Amygdala (tissue), 56 donors: ENCODE measurements at regions not wholly inside any gene's neighbourhood (a gene's known extent, or its start where the extent isn't known, plus 50 kb on each side); places are given as distances from the start of the nearest gene placed in this dataset.

Source experiments
- DNase-seq, 56 donors: peaks; one replicate each; lab custom pipeline; 2025; lab: John Stamatoyannopoulos, UW

DNA sequence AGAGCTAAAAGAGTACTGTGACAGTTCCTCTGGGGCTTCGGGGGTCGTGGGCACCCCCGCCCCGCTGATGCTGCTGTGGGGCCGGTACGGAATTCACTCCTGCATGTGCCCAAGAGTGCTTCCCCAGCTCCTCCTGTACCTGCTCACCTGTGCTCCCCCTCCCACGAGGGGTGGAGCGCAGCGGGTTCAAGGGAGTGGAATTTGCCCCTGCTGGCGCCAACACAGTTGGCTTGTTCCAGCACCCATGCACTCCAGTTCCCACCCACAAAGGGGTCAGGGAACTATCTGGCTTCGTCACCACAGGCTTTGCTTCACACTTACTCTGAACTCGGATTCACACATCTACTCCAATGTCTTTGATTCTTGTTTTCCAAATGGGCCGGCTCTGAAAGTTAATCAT is 1086.9 kb upstream of the CDH6 start:
- no peak for DNase-seq

DNA sequence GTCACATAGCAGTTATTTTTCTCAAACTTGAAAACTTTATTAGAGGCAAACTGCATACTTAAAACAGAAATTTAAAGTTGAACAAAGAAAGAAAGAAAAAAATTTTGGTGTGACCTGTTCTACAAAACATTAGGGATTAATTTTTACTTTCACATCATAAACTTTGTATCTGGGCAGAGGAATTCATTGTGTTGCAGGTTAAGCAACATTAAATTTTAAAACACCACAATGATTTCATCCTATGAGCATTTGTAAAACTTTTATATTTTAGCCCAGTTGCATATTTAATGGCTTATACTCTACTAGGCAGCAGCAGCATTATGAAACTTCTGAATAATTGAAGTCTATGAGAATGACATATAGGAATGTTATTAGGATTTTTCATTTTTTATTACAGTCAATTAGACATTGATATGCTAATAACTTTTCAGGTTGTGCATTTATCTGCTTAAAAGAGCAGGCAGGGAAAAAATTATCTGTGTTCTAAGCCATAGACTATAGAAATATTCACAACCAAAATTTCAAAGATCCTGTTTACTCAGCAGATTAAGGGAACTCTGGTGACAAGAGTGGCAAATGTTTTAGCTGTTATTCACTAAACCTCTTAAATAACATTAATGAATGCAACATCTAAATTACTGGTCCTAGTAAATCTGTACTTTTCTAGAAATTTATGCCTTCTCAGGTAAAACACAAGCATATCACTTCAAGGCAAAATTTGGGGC is 1088.5 kb upstream of the CDH6 start:
- no peak for DNase-seq

DNA sequence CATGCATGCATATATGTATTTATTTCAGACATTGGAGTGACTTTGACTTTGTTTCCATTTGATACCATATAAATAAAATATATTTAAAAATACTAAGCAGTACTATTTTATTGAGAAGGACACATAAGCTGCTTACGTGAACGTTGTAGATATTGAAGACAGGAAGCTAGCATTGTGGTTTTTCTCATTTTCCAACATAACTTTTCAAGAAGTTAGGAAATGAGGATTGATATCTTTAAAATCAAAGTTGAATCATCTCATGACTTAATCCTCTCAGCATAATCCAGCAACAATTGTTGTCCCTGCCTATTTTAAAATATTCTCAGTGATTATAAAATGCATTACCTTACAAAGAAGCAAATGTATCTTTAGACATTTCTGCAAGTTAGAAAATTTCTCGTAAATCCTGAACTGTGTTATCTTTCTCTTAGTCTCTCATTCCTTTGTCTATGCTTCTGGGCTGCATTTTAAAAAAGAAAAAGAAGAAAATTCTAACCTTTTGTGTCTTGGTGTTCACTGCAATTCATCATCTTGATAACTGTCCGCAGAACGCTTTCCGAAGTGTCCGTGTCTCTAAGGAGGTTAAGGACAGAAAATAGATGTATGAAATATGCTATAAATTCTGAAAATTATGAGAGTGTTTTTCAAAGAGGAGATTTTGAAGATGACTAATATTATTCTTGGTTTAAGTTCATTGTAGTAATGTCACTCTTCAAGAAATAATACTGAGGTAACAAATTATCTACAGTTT is 1089.9 kb upstream of the CDH6 start:
- no peak for DNase-seq

DNA sequence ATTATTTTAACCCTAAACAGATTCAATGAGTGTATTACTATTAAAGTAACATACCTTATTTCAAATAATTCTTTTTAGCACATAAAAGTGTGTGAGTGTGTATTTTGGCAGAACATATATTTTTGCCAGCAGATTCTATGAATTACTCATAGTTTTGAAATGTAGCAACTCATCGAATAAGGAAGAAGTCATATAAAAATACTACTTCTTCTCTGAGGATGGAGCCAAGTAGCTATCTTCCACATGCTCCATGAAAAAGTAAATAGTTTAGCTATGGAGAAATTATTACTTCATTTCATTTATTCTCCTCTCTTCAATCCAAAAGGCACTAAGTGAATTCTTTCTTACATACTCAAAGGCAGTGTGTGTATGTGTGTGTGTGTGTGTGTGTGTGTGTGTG is 1090.4 kb upstream of the CDH6 start:
- no peak for DNase-seq

DNA sequence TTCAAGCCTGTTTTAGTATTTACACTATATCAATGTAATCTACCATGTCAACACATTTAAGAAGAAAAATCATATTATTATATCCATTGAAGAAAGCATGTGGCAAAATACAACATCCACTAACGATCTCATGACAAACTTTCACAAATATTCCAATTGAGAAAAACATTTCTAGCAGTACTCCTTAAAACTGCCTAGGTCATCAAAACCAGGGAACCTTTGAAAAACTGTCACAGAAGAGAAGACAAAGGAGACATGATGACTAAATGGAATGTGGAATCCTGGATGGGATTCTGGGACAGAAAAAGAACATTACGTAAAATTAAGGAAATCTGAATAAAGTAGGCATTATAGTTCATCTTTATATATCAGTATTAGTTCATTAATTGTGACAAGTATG is 1091.3 kb upstream of the CDH6 start:
- DNase-seq = no peak

DNA sequence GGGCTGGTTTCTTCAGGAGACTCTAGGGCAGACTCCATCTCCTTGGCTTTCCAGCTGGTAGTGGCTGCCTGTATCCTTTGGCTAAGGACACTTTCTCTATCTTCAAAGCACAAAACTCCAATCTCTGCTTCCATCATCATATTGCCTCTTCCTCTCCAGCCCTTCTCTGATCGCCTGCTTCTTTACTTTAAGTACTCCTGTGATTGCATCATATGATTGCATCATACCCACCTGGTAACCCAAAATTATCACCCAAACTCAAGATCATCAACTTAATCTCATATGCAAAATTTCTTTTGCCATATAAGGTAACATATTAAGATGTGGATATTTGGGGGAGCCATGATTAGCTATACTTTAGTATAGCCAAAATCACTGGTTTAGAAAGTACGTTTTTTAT is 1092.6 kb upstream of the CDH6 start:
- no peak for DNase-seq

DNA sequence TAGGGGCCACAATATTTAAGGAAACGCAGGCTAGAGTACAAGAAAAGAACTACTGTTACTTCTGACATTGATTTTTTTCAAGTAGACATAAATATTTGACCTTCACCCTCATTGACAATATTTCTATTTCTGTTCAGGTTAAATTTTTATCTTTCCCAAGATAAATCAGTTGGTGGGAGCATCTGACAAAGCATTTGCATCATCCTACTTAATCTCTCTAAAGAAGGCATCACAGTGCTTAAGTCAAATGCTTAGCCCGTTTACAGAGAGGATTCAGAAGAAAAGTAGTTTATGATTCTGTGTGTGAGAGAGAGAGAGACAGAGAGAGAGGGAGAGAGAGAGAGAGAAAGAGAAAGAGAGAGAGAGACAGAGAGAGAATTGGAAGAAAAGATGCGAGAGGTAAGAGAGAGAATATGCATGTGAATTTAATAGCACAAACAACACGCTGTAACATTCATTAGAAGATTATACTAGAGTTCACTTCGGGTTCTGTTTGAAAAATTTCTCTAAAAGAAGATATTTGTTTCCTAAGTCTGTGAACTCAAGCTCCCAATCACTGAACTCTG is 1093.3 kb upstream of the CDH6 start:
- no peak for DNase-seq

DNA sequence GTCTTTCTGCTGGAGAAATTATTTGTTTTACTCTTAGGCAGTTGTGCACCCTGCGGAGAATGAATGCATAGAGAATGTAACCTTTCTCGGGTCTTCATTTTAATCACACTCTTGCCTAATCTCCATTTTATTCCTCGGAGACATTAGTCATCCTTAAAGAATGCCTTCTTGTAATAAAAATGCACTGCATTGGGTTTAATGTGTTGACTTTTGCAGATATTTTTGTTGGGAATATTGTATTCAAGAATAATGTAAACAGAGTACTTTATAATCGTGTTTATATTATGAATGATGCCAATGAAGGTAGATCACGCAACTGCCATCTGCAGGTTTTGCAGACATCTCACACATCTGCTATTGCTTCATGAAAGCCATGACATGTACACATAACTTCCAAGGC is 1093.9 kb upstream of the CDH6 start:
- no peak for DNase-seq

DNA sequence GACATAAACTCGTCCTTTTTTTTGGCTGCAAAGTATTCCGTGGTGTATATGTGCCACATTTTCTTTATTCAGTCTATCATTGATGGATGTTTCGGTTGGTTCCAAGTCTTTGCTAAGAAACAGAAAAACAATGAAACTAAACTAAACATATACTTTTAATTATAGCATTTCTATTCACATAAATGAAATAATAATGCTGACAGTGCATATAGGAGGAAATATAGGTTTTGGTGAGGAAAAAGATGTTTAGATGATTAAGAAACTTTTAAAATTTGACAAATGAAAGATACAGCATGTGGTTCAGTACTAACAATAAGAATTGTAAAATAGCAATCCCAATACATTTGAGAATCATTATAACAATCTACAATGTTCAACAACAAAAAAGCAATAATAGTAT is 1094.5 kb upstream of the CDH6 start:
- no peak for DNase-seq

DNA sequence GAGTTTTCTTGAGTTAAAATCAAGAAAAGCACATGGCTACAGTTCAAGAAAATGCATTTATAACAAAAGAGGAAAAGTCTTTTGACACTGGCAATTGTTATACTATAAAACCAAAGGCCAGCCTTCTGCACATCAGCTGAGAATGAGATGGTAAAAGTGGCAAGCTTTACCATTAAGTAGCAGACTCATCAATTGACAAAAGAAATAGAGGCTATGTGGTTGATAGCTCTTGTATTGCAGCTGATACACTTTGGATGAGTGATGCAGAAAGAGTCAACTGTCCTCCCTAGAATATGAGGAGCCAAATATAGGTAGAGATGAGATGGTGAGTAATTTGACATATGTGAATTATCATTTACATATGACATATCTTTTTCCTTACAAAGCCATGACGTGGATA is 1100.9 kb upstream of the CDH6 start:
- DNase-seq = no peak

DNA sequence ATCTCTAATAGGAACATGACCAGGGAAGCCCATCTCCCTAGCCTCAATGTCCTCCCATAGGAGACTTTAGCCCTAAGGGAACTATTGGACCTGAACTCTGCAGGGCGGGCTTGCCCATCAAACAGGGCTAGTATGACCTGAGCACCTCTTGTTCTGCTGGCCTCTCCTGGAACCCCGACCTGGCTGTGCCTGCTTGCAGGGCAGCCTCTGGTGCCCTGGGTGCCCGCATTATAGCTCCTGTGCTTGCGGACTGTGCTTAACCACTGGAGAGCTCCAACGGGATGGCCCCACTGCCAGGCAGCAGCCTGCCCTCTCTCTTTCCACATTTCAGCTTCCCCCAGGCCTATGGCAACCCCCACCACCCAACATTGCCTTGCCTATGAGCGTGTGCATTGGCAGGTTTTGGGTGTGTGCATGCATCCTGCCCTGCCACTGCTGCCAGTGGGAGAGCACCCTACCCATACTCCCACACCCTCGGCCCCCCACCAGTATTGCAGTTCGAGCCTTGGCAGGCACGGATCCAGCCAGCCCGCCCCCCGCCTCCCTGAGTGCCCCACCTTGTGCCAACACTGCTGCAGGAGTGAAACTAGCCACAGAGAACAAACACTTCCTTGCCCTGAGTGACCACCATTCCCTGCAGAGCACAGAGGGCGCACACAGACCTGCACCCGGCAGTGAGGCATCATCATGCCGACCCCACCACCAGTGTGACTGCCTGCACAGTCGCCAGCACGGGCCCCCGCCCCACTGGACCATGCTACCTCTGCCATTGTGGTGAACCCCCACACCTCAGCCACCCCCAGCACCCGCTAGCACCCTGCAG is 1123.8 kb upstream of the CDH6 start:
- no peak for DNase-seq

DNA sequence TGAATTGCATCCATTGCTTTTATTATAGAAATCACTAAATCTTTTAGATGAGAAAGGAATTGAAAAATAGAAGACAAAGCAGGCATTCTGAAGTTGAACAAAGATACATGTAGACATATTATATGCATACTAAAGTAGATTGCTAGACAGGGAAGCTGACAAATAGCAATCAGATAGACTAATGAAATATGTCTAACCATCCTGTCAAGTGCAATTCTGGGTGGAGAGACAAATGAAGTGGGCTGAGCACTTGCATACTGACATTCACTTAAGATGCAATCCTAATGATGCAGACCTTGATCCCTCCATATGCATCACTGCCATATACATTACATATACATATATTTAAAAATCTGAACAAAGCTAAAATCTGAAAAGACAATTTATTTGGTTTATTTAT is 1130.0 kb upstream of the CDH6 start:
- no peak for DNase-seq

DNA sequence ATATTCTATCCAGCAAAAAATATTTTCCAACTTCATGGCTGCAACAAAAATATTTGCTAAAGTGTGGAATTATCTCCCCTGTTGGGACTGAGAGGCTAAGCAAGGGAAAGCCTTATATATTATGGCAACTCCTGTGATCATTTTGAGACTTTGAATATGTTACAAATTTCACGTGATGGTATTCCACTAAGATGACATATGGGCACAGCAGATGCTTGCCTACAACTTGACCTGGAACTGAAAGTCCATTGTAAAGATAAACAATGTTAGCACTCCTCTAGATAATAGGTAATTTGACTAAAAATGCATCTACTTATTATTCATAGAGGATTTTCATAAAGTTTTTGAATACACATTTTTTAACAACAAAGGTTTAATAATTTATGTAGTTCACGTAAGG is 1141.5 kb upstream of the CDH6 start:
- no peak for DNase-seq

DNA sequence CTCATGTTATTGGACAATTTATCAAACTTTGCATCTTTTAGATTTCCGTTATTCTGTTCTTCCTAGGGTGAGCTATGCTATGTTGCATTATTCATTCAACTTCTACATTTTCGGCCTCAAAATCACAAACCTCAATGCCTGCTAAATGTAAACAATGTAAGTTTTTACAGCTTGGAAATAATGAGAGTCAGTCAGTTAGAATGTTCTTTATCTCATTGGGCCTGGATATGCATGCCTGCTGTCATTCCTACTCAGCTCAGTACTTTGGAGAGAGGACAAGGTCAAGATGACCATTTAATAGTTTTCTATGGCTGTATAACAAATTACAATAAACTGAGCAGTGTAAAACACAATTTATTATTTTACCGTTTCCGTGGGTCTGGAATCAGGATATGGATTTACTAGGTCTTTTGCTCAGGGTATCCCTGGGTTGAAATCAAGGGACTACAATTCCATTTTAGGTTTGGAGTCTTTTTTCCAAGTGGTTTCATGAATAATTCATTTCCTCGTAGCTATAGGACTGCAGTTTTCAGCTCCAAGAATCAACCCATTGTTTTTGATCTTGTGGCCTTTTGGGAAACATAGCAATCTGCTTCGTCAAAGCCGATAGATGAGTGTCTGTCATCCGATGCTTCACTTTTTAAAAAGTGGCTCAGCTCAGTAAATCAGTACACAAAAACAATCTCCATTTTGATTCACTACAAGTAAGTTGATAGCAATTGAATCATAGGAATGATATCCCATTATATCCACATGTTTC is 1143.2 kb upstream of the CDH6 start:
- DNase-seq = no peak

DNA sequence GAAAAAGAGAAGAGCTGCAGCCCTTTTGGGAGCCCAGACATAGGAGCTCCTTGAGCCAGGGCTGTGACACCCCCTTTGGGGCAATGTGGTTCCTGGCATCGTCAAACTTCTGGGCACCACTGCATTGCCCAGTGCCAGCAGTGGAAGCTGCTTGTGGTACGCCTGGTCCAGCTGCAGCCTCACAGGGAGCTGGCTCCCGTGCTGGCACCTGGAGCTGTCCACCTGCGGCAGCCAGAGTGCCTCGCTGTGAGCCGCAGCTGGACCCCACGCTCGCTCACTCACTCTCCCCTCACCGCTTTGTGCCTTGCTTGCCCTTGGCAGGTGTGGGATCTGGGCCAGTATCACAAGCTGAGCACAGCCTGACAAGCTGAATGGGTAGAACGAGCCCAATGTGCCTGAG is 1150.8 kb upstream of the CDH6 start:
- DNase-seq = no peak

DNA sequence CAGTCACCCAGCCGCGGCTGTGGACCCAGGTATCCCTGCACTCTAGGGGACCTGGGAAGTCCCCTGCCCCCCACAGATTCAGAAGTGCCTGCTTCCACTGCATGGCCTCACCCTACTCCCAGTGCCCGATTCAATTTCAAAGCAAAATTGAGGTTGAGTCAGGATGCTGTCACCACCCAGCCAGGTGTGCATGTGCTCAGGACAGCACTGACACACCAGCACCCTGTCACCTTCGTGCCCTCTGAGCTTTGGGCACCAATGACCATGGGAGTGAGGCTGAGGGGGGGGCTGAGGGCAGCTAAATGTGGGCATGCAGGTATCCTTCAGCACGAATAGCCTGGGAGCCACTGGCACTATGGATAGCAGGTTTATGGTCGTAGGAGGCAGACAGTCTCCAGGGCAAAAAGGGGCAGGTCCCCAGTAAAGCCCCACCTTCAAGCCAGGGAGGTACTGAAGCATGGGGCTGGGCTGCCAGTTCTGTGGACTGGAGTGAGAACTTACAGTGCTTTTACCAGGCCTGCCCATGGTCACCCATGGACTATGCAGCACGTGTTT is 1151.6 kb upstream of the CDH6 start:
- no peak for DNase-seq

DNA sequence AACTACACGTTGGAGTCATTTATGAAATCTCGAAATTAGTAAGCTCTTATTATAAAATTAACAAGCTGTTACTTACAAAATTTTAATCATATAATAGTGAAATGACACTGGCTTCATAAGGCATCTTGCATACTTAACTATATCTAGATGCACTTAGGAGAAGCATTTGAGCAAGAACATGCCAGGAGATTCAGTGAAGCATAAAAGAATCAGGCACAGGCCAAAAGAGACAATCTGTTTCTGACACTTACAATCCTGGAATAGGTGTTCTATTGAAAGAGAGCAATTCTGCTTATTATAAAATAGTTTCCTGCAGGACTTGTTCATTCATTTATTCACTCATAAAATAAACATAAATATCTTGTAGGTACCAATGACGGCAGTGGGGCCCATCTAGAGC is 1152.2 kb upstream of the CDH6 start:
- no peak for DNase-seq

DNA sequence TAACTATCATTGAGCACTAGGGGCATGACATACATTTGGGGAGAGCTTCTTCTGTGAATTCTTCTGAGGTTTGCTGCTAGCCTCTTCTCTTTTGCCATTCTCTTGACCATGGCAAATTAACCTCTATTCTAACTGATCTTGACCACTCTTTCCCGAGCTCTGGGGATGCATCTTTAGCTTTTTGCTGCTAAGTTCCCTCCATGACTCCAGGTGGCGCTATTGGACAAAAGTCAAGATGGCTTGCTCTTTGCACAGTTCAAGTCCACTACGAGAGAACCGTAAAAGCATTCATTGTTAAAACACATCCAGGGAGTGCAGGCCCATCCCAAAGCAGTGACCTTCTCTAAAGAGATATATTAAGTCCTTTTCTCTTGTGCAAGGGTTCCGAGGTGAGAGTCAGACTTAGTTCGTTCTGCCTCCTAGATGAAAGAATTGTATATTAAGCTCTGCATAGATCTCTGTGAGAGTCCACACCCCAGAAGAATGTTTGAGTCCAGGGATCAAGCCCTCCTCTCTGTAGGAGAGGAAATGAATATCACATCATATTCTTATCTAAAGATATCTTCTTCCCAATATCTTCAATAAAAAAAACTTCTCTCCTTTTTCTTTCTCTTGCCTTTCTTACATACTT is 1152.9 kb upstream of the CDH6 start:
- DNase-seq = peak in 33 of 56 donors; percentile 0 to 77 (median 15)

DNA sequence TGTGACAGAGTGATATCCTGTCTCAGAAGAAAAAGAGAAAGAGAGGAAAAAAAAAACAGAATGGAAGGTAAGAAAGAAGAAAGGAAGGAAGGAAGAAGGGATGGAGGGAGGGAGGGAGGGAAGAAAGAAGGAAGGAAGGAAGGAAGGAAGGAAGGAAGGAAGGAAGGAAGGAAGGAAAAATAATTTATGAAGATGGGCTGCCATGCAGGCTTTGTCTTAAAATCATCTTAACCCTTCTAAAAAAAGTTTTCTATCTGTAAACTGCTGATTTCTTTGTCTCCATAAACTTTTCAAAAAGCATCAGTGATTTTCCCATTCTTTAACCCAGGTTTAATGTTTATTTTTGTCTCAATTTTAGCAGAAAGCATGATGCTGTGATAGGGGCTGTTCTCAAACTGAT is 1154.1 kb upstream of the CDH6 start:
- no peak for DNase-seq

DNA sequence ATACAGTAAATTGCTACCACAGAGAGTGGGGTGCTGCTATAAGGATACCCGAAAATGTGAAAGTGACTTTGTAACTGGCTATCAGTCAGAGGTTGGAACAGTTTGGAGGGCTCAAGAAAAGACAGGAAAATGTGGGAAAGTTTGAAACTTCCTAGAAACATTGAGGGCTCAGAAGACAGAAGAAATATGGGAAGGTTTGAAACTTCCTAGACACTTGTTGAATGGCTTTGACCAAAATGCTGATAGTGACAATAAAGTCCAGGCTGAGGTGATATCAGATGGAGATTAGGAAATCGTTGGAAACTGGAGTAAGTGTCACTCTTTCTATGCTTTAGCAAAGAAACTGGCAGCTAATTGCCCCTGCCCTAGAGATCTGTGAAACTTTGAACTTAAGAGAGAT is 1158.6 kb upstream of the CDH6 start:
- no peak for DNase-seq
